Right renal pelvis (tissue), 4 donors: ENCODE measurements at regions not wholly inside any gene's neighbourhood (a gene's known extent, or its start where the extent isn't known, plus 50 kb on each side); places are given as distances from the start of the nearest gene placed in this dataset.

Source experiments
- DNase-seq, 4 donors: peaks; one replicate each; pipeline ENCODE4 v3.0.0-alpha.2; 2013; ENCODE audit warnings: low read depth in 4 of 4, low spot score in 3 of 4, missing footprints in 1 of 4

- no peak for DNase-seq
Measured at GRCh38 chr13:74084375-74084935, 49.7 kb downstream of the KLF12 start.

- DNase-seq, result no peak
Measured at GRCh38 chr13:74082741-74083160, 51.5 kb downstream of the KLF12 start.

- DNase-seq, result no peak
Measured at GRCh38 chr13:74080762-74081161, 53.4 kb downstream of the KLF12 start.

- no peak for DNase-seq
Measured at GRCh38 chr13:74077792-74078191, 56.4 kb downstream of the KLF12 start.

- DNase-seq, result no peak
Measured at GRCh38 chr13:74077375-74077774, 56.8 kb downstream of the KLF12 start.

GRCh38 chr13:74074723-74075122, 59.5 kb downstream of the KLF12 start:
- no peak for DNase-seq

GRCh38 chr13:74073274-74073673, 60.9 kb downstream of the KLF12 start:
- DNase-seq, result no peak

GRCh38 chr13:74070513-74070912, 63.7 kb downstream of the KLF12 start:
- no peak for DNase-seq

GRCh38 chr13:74070065-74070464, 64.1 kb downstream of the KLF12 start:
- DNase-seq, result no peak

- DNase-seq, result no peak
Measured at GRCh38 chr13:74068471-74068870, 65.7 kb downstream of the KLF12 start.

- no peak for DNase-seq
Measured at GRCh38 chr13:74067818-74068217, 66.4 kb downstream of the KLF12 start.

GRCh38 chr13:74066937-74067336, 67.3 kb downstream of the KLF12 start:
- no peak for DNase-seq

- DNase-seq, result no peak
Measured at GRCh38 chr13:74064805-74065312, 69.3 kb downstream of the KLF12 start.

GRCh38 chr13:74063533-74064100, 70.6 kb downstream of the KLF12 start:
- no peak for DNase-seq

GRCh38 chr13:74062933-74063332, 71.3 kb downstream of the KLF12 start:
- no peak for DNase-seq

GRCh38 chr13:74061926-74062595, 72.1 kb downstream of the KLF12 start:
- DNase-seq, result no peak

- no peak for DNase-seq
Measured at GRCh38 chr13:74056801-74057542, 77.2 kb downstream of the KLF12 start.

- DNase-seq, result no peak
Measured at GRCh38 chr13:74052402-74052928, 81.7 kb downstream of the KLF12 start.

GRCh38 chr13:74048756-74049155, 85.4 kb downstream of the KLF12 start:
- no peak for DNase-seq

GRCh38 chr13:74047931-74048600, 86.1 kb downstream of the KLF12 start:
- peak in 2 of 4 donors; percentile 28 to 29 for DNase-seq

GRCh38 chr13:74046431-74046830, 87.8 kb downstream of the KLF12 start:
- no peak for DNase-seq
